ENCODE measurements at regions not wholly inside any gene's neighbourhood (a gene's known extent, or its start where the extent isn't known, plus 50 kb on each side); places are given as distances from the start of the nearest gene placed in this dataset.

DNA sequence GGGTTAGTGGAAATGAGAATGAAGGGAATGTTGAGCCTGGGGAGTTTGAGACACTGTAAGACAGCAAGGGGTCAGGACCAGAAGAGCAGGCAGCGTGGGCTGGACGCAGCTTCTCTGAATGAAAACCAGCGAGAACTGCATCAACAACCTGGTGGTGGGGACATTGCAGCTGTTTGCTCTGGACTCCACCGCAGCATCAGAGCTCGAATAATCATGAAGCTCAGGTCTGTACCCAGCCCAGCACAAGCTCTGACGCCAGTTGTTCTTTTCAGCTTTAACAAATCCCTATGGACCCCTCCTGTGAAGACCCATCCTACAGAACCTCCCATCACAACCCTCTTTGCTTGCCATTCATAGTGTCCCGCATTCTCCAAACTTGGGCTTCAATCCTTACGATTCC, 106.8 kb upstream of the PNPLA4 start:
- TF ChIP-seq, protein P1, sequence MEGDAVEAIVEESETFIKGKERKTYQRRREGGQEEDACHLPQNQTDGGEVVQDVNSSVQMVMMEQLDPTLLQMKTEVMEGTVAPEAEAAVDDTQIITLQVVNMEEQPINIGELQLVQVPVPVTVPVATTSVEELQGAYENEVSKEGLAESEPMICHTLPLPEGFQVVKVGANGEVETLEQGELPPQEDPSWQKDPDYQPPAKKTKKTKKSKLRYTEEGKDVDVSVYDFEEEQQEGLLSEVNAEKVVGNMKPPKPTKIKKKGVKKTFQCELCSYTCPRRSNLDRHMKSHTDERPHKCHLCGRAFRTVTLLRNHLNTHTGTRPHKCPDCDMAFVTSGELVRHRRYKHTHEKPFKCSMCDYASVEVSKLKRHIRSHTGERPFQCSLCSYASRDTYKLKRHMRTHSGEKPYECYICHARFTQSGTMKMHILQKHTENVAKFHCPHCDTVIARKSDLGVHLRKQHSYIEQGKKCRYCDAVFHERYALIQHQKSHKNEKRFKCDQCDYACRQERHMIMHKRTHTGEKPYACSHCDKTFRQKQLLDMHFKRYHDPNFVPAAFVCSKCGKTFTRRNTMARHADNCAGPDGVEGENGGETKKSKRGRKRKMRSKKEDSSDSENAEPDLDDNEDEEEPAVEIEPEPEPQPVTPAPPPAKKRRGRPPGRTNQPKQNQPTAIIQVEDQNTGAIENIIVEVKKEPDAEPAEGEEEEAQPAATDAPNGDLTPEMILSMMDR (IDR thresholded peaks at IDR 0.05; ENCODE audit: low read depth, low read length, missing input control) = no peak
- no peak for TF ChIP-seq JUND (IDR thresholded peaks at IDR 0.05)
- no peak for TF ChIP-seq YY1 (IDR thresholded peaks at IDR 0.05)
- TF ChIP-seq, protein P2, sequence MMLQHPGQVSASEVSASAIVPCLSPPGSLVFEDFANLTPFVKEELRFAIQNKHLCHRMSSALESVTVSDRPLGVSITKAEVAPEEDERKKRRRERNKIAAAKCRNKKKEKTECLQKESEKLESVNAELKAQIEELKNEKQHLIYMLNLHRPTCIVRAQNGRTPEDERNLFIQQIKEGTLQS (IDR thresholded peaks at IDR 0.05) = no peak
- TF ChIP-seq, protein P3, sequence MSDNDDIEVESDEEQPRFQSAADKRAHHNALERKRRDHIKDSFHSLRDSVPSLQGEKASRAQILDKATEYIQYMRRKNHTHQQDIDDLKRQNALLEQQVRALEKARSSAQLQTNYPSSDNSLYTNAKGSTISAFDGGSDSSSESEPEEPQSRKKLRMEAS (IDR thresholded peaks at IDR 0.05) = no peak
- TF ChIP-seq, protein P4, sequence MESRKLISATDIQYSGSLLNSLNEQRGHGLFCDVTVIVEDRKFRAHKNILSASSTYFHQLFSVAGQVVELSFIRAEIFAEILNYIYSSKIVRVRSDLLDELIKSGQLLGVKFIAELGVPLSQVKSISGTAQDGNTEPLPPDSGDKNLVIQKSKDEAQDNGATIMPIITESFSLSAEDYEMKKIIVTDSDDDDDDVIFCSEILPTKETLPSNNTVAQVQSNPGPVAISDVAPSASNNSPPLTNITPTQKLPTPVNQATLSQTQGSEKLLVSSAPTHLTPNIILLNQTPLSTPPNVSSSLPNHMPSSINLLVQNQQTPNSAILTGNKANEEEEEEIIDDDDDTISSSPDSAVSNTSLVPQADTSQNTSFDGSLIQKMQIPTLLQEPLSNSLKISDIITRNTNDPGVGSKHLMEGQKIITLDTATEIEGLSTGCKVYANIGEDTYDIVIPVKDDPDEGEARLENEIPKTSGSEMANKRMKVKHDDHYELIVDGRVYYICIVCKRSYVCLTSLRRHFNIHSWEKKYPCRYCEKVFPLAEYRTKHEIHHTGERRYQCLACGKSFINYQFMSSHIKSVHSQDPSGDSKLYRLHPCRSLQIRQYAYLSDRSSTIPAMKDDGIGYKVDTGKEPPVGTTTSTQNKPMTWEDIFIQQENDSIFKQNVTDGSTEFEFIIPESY (IDR thresholded peaks at IDR 0.05) = no peak
- TF ChIP-seq, protein P5, sequence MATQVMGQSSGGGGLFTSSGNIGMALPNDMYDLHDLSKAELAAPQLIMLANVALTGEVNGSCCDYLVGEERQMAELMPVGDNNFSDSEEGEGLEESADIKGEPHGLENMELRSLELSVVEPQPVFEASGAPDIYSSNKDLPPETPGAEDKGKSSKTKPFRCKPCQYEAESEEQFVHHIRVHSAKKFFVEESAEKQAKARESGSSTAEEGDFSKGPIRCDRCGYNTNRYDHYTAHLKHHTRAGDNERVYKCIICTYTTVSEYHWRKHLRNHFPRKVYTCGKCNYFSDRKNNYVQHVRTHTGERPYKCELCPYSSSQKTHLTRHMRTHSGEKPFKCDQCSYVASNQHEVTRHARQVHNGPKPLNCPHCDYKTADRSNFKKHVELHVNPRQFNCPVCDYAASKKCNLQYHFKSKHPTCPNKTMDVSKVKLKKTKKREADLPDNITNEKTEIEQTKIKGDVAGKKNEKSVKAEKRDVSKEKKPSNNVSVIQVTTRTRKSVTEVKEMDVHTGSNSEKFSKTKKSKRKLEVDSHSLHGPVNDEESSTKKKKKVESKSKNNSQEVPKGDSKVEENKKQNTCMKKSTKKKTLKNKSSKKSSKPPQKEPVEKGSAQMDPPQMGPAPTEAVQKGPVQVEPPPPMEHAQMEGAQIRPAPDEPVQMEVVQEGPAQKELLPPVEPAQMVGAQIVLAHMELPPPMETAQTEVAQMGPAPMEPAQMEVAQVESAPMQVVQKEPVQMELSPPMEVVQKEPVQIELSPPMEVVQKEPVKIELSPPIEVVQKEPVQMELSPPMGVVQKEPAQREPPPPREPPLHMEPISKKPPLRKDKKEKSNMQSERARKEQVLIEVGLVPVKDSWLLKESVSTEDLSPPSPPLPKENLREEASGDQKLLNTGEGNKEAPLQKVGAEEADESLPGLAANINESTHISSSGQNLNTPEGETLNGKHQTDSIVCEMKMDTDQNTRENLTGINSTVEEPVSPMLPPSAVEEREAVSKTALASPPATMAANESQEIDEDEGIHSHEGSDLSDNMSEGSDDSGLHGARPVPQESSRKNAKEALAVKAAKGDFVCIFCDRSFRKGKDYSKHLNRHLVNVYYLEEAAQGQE (IDR thresholded peaks at IDR 0.05) = no peak
- no peak for TF ChIP-seq TAF1 (conservative IDR thresholded peaks at IDR 0.05)
- no peak for TF ChIP-seq RAD21 (IDR thresholded peaks at IDR 0.05)
- no peak for TF ChIP-seq HNF4G (IDR thresholded peaks at IDR 0.05)
- no peak for TF ChIP-seq GABPA (IDR thresholded peaks at IDR 0.05 in 1 of 2, conservative IDR thresholded peaks at IDR 0.05 in 1 of 2)
- TF ChIP-seq EGR1 (IDR thresholded peaks at IDR 0.05; ENCODE audit: low read depth in 2 of 2) = no peak
- TF ChIP-seq FOXA1 (IDR thresholded peaks at IDR 0.05) = no peak

All from liver (tissue), 3 donors.